ENCODE measurements at regions not wholly inside any gene's neighbourhood (a gene's known extent, or its start where the extent isn't known, plus 50 kb on each side); places are given as distances from the start of the nearest gene placed in this dataset.

GRCh38 chr22:49623176-49623575 lies 204.5 kb downstream of the BRD1 start:
- Histone ChIP-seq H3K9me3 (ENCODE audit: control insufficient read depth in 2 of 2, low read length in 2 of 2) (no peaks in the 10 kb centered on the region), H3K27ac (ENCODE audit: low read length) (no peak overlapping the region), H3K4me1 (ENCODE audit: control insufficient read depth, insufficient read depth, low read length) (no peaks in the 10 kb centered on the region), H3K4me3 (ENCODE audit: low read length in 2 of 2) (no peak overlapping the region), H3K36me3 (ENCODE audit: control insufficient read depth in 2 of 2, insufficient read depth in 2 of 2, low read length in 2 of 2) (no peaks in the 10 kb centered on the region), H3K27me3 (ENCODE audit: control insufficient read depth in 1 of 2, insufficient read depth in 2 of 2, low read length in 2 of 2) (peaks cover 5 to 7% of the 10 kb centered on the region in 2 donors), H3K9ac (ENCODE audit: low read length in 2 of 2) (no peak overlapping the region)

- no peak overlapping the region for H3K4me3 ChIP-seq (ENCODE audit: low read length in 2 of 2)
- H3K36me3 ChIP-seq (ENCODE audit: control insufficient read depth in 2 of 2, insufficient read depth in 2 of 2, low read length in 2 of 2): no peaks in the 10 kb centered on the region
- H3K9ac ChIP-seq (ENCODE audit: low read length in 2 of 2): no peak overlapping the region
- no peaks in the 10 kb centered on the region for H3K4me1 ChIP-seq (ENCODE audit: control insufficient read depth, insufficient read depth, low read length)
- H3K27ac ChIP-seq (ENCODE audit: low read length): no peak overlapping the region
- no peaks in the 10 kb centered on the region for H3K9me3 ChIP-seq (ENCODE audit: control insufficient read depth in 2 of 2, low read length in 2 of 2)
- H3K27me3 ChIP-seq (ENCODE audit: control insufficient read depth in 1 of 2, insufficient read depth in 2 of 2, low read length in 2 of 2): peaks cover 5 to 9% of the 10 kb centered on the region in 2 donors
Measured at GRCh38 chr22:49622241-49623105, 205.2 kb downstream of the BRD1 start.

GRCh38 chr22:49621601-49622210 lies 206.0 kb downstream of the BRD1 start:
- H3K27me3 ChIP-seq (ENCODE audit: control insufficient read depth in 1 of 2, insufficient read depth in 2 of 2, low read length in 2 of 2): peaks cover 5 to 9% of the 10 kb centered on the region in 2 donors

GRCh38 chr22:49620666-49621065 lies 207.0 kb downstream of the BRD1 start:
- Histone ChIP-seq H3K4me3 (ENCODE audit: low read length in 2 of 2) (no peak overlapping the region), H3K36me3 (ENCODE audit: control insufficient read depth in 2 of 2, insufficient read depth in 2 of 2, low read length in 2 of 2) (no peaks in the 10 kb centered on the region), H3K27ac (ENCODE audit: low read length) (no peak overlapping the region), H3K9me3 (ENCODE audit: control insufficient read depth in 2 of 2, low read length in 2 of 2) (no peaks in the 10 kb centered on the region), H3K4me1 (ENCODE audit: control insufficient read depth, insufficient read depth, low read length) (no peaks in the 10 kb centered on the region), H3K9ac (ENCODE audit: low read length in 2 of 2) (no peak overlapping the region), H3K27me3 (ENCODE audit: control insufficient read depth in 1 of 2, insufficient read depth in 2 of 2, low read length in 2 of 2) (peaks cover 5 to 9% of the 10 kb centered on the region in 2 donors)

More at GRCh38 chr22:49621601-49622210, 206.0 kb downstream of the BRD1 start:
- Histone ChIP-seq H3K9ac (ENCODE audit: low read length in 2 of 2) (no peak overlapping the region), H3K4me3 (ENCODE audit: low read length in 2 of 2) (no peak overlapping the region), H3K9me3 (ENCODE audit: control insufficient read depth in 2 of 2, low read length in 2 of 2) (no peaks in the 10 kb centered on the region), H3K36me3 (ENCODE audit: control insufficient read depth in 2 of 2, insufficient read depth in 2 of 2, low read length in 2 of 2) (no peaks in the 10 kb centered on the region), H3K4me1 (ENCODE audit: control insufficient read depth, insufficient read depth, low read length) (no peaks in the 10 kb centered on the region), H3K27ac (ENCODE audit: low read length) (no peak overlapping the region)

GRCh38 chr22:49620003-49620556 lies 207.6 kb downstream of the BRD1 start:
- H3K27me3 ChIP-seq (ENCODE audit: control insufficient read depth in 1 of 2, insufficient read depth in 2 of 2, low read length in 2 of 2): peaks cover 5 to 9% of the 10 kb centered on the region in 2 donors
- no peaks in the 10 kb centered on the region for H3K36me3 ChIP-seq (ENCODE audit: control insufficient read depth in 2 of 2, insufficient read depth in 2 of 2, low read length in 2 of 2)
- no peaks in the 10 kb centered on the region for H3K4me1 ChIP-seq (ENCODE audit: control insufficient read depth, insufficient read depth, low read length)
- peaks cover 0 to 3% of the 10 kb centered on the region in 2 donors for H3K9me3 ChIP-seq (ENCODE audit: control insufficient read depth in 2 of 2, low read length in 2 of 2)
- no peak overlapping the region for H3K9ac ChIP-seq (ENCODE audit: low read length in 2 of 2)
- no peak overlapping the region for H3K27ac ChIP-seq (ENCODE audit: low read length)
- H3K4me3 ChIP-seq (ENCODE audit: low read length in 2 of 2): no peak overlapping the region

- H3K9me3 ChIP-seq (ENCODE audit: control insufficient read depth in 2 of 2, low read length in 2 of 2): peaks cover 0 to 6% of the 10 kb centered on the region in 2 donors
- H3K36me3 ChIP-seq (ENCODE audit: control insufficient read depth in 2 of 2, insufficient read depth in 2 of 2, low read length in 2 of 2): no peaks in the 10 kb centered on the region
- no peak overlapping the region for H3K9ac ChIP-seq (ENCODE audit: low read length in 2 of 2)
- H3K4me1 ChIP-seq (ENCODE audit: control insufficient read depth, insufficient read depth, low read length): no peaks in the 10 kb centered on the region
- no peak overlapping the region for H3K27ac ChIP-seq (ENCODE audit: low read length)
- H3K4me3 ChIP-seq (ENCODE audit: low read length in 2 of 2): no peak overlapping the region
- H3K27me3 ChIP-seq (ENCODE audit: control insufficient read depth in 1 of 2, insufficient read depth in 2 of 2, low read length in 2 of 2): peaks cover 5 to 9% of the 10 kb centered on the region in 2 donors
Measured at GRCh38 chr22:49619301-49619700, 208.4 kb downstream of the BRD1 start.

- H3K4me1 ChIP-seq (ENCODE audit: control insufficient read depth, insufficient read depth, low read length): no peaks in the 10 kb centered on the region
- H3K9ac ChIP-seq (ENCODE audit: low read length in 2 of 2): no peak overlapping the region
- H3K27me3 ChIP-seq (ENCODE audit: control insufficient read depth in 1 of 2, insufficient read depth in 2 of 2, low read length in 2 of 2): peaks cover 5 to 9% of the 10 kb centered on the region in 2 donors
- no peak overlapping the region for H3K27ac ChIP-seq (ENCODE audit: low read length)
- peaks cover 0 to 6% of the 10 kb centered on the region in 2 donors for H3K9me3 ChIP-seq (ENCODE audit: control insufficient read depth in 2 of 2, low read length in 2 of 2)
- H3K36me3 ChIP-seq (ENCODE audit: control insufficient read depth in 2 of 2, insufficient read depth in 2 of 2, low read length in 2 of 2): no peaks in the 10 kb centered on the region
- H3K4me3 ChIP-seq (ENCODE audit: low read length in 2 of 2): no peak overlapping the region
Measured at GRCh38 chr22:49618677-49618953, 209.1 kb downstream of the BRD1 start.

GRCh38 chr22:49617866-49618676 lies 209.6 kb downstream of the BRD1 start:
- H3K9me3 ChIP-seq (ENCODE audit: control insufficient read depth in 2 of 2, low read length in 2 of 2): peaks cover 0 to 10% of the 10 kb centered on the region in 2 donors
- H3K36me3 ChIP-seq (ENCODE audit: control insufficient read depth in 2 of 2, insufficient read depth in 2 of 2, low read length in 2 of 2): no peaks in the 10 kb centered on the region
- no peak overlapping the region for H3K27ac ChIP-seq (ENCODE audit: low read length)
- H3K4me3 ChIP-seq (ENCODE audit: low read length in 2 of 2): no peak overlapping the region
- peaks cover 5 to 9% of the 10 kb centered on the region in 2 donors for H3K27me3 ChIP-seq (ENCODE audit: control insufficient read depth in 1 of 2, insufficient read depth in 2 of 2, low read length in 2 of 2)
- no peak overlapping the region for H3K9ac ChIP-seq (ENCODE audit: low read length in 2 of 2)
- H3K4me1 ChIP-seq (ENCODE audit: control insufficient read depth, insufficient read depth, low read length): no peaks in the 10 kb centered on the region

GRCh38 chr22:49617264-49617663 lies 210.4 kb downstream of the BRD1 start:
- no peaks in the 10 kb centered on the region for H3K36me3 ChIP-seq (ENCODE audit: control insufficient read depth in 2 of 2, insufficient read depth in 2 of 2, low read length in 2 of 2)
- H3K27me3 ChIP-seq (ENCODE audit: control insufficient read depth in 1 of 2, insufficient read depth in 2 of 2, low read length in 2 of 2): peaks cover 5 to 9% of the 10 kb centered on the region in 2 donors
- no peak overlapping the region for H3K4me3 ChIP-seq (ENCODE audit: low read length in 2 of 2)
- no peak overlapping the region for H3K27ac ChIP-seq (ENCODE audit: low read length)
- no peak overlapping the region for H3K9ac ChIP-seq (ENCODE audit: low read length in 2 of 2)
- no peaks in the 10 kb centered on the region for H3K4me1 ChIP-seq (ENCODE audit: control insufficient read depth, insufficient read depth, low read length)
- H3K9me3 ChIP-seq (ENCODE audit: control insufficient read depth in 2 of 2, low read length in 2 of 2): peaks cover 2 to 15% of the 10 kb centered on the region in 2 donors

- H3K27me3 ChIP-seq (ENCODE audit: control insufficient read depth in 1 of 2, insufficient read depth in 2 of 2, low read length in 2 of 2): peaks cover 5 to 9% of the 10 kb centered on the region in 2 donors
- no peaks in the 10 kb centered on the region for H3K4me1 ChIP-seq (ENCODE audit: control insufficient read depth, insufficient read depth, low read length)
- H3K36me3 ChIP-seq (ENCODE audit: control insufficient read depth in 2 of 2, insufficient read depth in 2 of 2, low read length in 2 of 2): no peaks in the 10 kb centered on the region
- H3K27ac ChIP-seq (ENCODE audit: low read length): no peak overlapping the region
- H3K9ac ChIP-seq (ENCODE audit: low read length in 2 of 2): no peak overlapping the region
- H3K4me3 ChIP-seq (ENCODE audit: low read length in 2 of 2): no peak overlapping the region
- H3K9me3 ChIP-seq (ENCODE audit: control insufficient read depth in 2 of 2, low read length in 2 of 2): peaks cover 2 to 15% of the 10 kb centered on the region in 2 donors
Measured at GRCh38 chr22:49616356-49617231, 211.1 kb downstream of the BRD1 start.

Data from stomach smooth muscle (tissue), 2 donors.